Epithelial cell of esophagus (primary cell): ENCODE measurements at regions not wholly inside any gene's neighbourhood (a gene's known extent, or its start where the extent isn't known, plus 50 kb on each side); places are given as distances from the start of the nearest gene placed in this dataset.
"Not testable (repeated sequence)": the region's sequence is repeated elsewhere in the genome, so short reads cannot be mapped to it uniquely, and the experiment has no call there.

Source experiments
- DNase-seq: peaks from one replicate; pipeline ENCODE4 v3.0.0; 2010; ENCODE audit warnings: low read depth
- H3K4me3 ChIP-seq: 2 replicates; pipeline ENCODE4 v1.5.1; 2011; ENCODE audit warnings: mild to moderate bottlenecking, low read length, control low read depth
- TF ChIP-seq, protein P1 (sequence below): IDR thresholded peaks from 2 replicates; pipeline ENCODE4 v1.5.1; 2011; ENCODE audit warnings: low read depth, mild to moderate bottlenecking, low read length, control low read depth, inconsistent platforms; ENCODE audit not compliant: insufficient read depth; ENCODE audit errors: missing control alignments

GRCh38 chr7:126065766-126066165 is 1136.1 kb upstream of the POT1 start:
- no peak for DNase-seq
- TF ChIP-seq, protein P1, sequence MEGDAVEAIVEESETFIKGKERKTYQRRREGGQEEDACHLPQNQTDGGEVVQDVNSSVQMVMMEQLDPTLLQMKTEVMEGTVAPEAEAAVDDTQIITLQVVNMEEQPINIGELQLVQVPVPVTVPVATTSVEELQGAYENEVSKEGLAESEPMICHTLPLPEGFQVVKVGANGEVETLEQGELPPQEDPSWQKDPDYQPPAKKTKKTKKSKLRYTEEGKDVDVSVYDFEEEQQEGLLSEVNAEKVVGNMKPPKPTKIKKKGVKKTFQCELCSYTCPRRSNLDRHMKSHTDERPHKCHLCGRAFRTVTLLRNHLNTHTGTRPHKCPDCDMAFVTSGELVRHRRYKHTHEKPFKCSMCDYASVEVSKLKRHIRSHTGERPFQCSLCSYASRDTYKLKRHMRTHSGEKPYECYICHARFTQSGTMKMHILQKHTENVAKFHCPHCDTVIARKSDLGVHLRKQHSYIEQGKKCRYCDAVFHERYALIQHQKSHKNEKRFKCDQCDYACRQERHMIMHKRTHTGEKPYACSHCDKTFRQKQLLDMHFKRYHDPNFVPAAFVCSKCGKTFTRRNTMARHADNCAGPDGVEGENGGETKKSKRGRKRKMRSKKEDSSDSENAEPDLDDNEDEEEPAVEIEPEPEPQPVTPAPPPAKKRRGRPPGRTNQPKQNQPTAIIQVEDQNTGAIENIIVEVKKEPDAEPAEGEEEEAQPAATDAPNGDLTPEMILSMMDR, result no peak
- H3K4me3 ChIP-seq, result no peak overlapping the region

DNA sequence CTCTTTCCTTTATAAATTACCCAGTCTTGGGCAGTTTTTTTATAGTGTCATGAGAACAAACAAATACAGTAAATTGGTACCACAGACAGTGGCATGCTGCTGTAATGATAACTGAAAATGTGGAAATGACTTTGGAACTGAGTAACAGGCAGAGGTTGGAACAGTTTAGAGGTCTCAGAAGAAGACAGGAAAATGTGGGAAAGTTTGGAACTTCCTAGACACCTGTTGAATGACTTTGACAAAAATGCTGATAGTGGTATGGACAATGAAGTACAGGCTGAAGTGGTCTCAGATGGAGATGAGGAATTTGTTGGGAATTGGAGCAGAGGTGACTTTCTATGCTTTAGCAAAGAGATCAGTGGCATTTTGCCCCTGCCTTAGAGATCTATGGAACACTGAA is 1128.4 kb upstream of the POT1 start:
- H3K4me3 ChIP-seq, result no peak overlapping the region
- TF ChIP-seq, protein P1, result no peak
- DNase-seq, result no peak

GRCh38 chr7:126056613-126057012 is 1127.0 kb upstream of the POT1 start:
- DNase-seq, H3K4me3 ChIP-seq: not testable (repeated sequence)

DNA sequence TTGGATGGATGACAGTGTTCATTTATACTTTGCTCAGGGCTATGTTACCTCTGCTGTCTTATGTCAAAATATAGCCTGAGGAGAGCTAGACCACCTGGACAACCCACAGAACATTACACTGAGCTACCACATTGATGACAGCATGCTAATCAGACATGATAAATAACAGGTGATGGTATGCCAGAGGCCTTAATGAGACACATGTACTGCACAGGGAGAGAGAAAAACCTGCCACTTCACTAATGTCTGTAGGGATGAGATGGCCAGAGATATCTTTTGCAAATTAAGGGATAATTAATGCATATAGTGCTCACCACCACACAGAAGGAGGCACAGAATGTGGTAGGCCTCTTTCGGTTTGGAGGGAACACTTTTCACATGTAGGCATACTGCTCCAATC is 1122.6 kb upstream of the POT1 start:
- TF ChIP-seq, protein P1, result no peak
- no peak overlapping the region for H3K4me3 ChIP-seq
- DNase-seq, result no peak

DNA sequence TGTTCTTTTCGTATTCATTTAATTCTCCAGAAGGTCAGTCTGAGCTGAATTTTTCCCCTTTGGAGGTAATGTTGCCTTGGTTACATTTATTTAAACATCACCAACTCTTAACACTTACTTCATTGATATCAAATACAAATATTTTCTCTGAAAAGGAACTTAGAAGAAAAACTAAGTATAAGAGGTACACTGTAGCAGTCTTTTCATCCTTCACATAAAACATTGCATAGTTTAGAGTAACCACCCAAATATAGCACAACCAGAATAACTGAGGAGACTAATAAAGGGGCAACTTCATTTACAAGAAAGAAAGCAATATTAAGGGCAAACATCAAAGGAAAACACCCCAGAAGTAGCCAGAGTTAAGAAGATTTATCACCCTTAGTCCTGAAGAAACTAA is 1115.0 kb upstream of the POT1 start:
- no peak for DNase-seq
- H3K4me3 ChIP-seq, result no peak overlapping the region
- TF ChIP-seq, protein P1, result no peak

DNA sequence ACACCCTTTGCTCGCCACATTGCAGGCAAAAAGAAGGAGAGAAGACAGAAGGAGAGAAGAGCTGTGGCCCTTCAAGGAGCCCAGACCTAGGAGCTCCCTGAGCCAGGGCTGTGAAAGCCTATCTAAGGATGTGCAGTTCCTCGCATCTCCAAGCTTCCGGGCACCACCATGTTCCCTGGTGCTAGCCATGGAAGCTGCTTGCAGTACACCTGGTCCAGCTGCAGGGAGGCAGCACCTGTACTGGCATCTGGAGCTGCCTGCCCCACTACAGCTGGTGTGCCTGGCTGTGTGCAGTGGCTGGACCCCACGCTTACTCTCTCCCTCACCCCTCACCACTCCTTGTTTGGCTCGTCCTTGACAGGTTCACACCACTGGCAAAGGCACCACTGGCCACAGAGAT is 1111.8 kb upstream of the POT1 start:
- no peak for DNase-seq
- TF ChIP-seq, protein P1, result no peak
- H3K4me3 ChIP-seq, result no peak overlapping the region

GRCh38 chr7:126040114-126041045 is 1110.8 kb upstream of the POT1 start:
- no peak for DNase-seq
- TF ChIP-seq, protein P1, result no peak
- no peak overlapping the region for H3K4me3 ChIP-seq
